HG02981 (cell line): ENCODE measurements at regions not wholly inside any gene's neighbourhood (a gene's known extent, or its start where the extent isn't known, plus 50 kb on each side); places are given as distances from the start of the nearest gene placed in this dataset.

ENCODE experiments used
- ATAC-seq: cut with Tn5 transposase; IDR thresholded peaks from one replicate; pipeline ENCODE4 v1.9.1; 2021; ENCODE audit warnings: mild to moderate bottlenecking, moderate library complexity; ENCODE audit not compliant: unreplicated experiment

DNA sequence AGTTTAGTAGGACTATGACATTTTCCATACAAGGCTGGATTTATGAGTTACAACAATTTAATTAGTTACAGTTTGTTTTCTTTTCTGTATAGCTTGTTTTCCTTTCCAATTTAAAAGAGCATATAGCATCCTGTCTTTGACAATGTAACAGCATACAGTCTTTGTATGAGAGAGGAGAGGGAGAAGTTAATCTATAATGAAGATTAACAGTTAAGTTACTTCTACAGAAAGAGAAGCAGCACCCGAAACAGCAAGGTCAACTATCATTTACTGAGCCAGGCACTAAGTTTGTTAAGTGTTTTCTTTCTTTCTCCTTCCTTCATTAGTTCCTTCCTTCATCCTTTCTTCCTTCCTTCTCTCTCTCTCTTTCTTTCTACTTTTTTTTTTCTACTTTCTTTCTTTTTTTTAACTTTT, 52.3 kb upstream of the RAB4A start:
- no peak for ATAC-seq

DNA sequence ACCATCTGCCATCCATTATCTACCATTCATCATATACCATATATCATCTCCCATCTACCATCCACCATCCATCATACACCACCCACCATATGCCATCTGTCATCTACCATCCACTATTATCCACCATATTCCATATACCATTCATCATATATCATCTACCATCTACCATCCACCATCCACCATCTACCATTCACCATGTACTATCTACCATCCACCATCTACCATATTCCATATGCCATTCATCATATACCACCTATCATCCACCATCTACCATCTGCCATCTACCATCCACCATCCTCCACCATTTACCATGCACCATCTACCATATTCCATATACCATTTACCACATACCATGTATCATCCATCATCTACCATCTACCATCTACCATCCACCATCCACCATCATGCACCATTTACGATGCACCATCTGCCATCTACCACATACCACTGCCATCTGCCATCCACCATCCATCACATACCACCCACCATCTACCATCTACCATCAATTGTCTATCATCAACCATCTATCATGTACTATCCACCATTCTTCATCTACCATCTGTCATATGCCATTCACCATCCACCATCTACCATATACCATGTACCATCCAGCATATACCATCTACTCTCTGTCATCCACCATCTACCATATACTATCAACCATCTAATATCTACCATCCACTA, 50.6 kb upstream of the RAB4A start:
- no peak for ATAC-seq

DNA sequence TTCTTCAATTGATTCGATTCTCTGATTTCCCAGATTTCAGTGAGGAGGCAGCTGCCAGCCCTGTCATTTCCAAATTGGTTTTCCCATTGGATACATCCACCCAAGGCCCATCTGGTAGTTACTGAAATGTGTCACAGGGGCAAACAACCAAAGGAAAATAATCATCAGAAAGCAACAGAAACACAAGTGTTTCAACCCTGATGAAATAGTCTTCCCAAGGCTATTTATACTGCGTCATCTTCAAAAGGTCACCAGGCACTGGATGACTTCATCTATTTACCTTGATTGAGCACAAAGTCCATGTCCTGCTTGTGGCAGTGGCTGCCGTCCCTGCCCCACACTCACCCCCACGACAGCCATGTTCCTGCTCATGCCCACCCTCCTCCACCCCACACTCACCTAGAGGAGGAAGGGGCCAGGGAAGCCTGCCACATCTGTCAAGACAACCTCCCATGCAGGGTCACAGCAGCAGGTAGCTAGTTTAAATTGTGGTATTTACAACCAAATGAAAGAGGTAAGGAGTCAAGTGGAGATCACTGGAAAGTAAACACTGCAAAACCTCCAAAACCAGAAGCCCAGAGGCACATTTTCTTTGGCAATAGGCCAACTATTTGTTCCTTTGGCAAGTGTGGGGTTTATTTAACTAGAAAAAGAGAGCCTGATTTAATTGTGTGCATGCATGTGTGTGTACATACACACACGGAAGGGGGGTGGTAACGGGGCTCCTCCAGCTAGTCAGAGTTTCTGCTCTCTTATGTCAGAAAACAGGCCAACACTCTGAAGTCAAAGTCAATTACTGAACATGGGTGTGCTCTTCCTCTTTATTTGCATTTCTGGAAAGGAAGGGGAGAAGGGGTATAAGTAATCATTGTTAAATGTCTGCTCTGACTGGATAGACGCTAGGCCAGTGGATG, 49.5 kb upstream of the RAB4A start:
- ATAC-seq: no peak
